HS-27A (cell line): ENCODE measurements at regions not wholly inside any gene's neighbourhood (a gene's known extent, or its start where the extent isn't known, plus 50 kb on each side); places are given as distances from the start of the nearest gene placed in this dataset.
"Not testable (repeated sequence)": the region's sequence is repeated elsewhere in the genome, so short reads cannot be mapped to it uniquely, and the experiment has no call there.

Experiments used
- DNase-seq: peaks from one replicate; pipeline ENCODE4 v3.0.0-alpha.2; 2012; ENCODE audit warnings: low read depth, missing footprints

GRCh38 chr1:148432318-148432717, 50.8 kb downstream of the PPIAL4G start:
- not testable (repeated sequence) for DNase-seq

- DNase-seq = not testable (repeated sequence)
Measured at GRCh38 chr1:148429856-148430255, 53.2 kb downstream of the PPIAL4G start.

- DNase-seq = not testable (repeated sequence)
Measured at GRCh38 chr1:148426940-148427611, 56.0 kb downstream of the PPIAL4G start.

- DNase-seq = not testable (repeated sequence)
Measured at GRCh38 chr1:148426385-148426784, 56.7 kb downstream of the PPIAL4G start.

GRCh38 chr1:148424143-148425003, 58.7 kb downstream of the PPIAL4G start:
- DNase-seq = not testable (repeated sequence)

- DNase-seq = not testable (repeated sequence)
Measured at GRCh38 chr1:148422921-148423320, 60.2 kb downstream of the PPIAL4G start.

- DNase-seq = not testable (repeated sequence)
Measured at GRCh38 chr1:148417241-148417640, 65.9 kb downstream of the PPIAL4G start.

- DNase-seq = not testable (repeated sequence)
Measured at GRCh38 chr1:148413385-148413784, 69.7 kb downstream of the PPIAL4G start.

- not testable (repeated sequence) for DNase-seq
Measured at GRCh38 chr1:148404786-148405568, 78.1 kb downstream of the PPIAL4G start.

GRCh38 chr1:148403925-148404324, 79.2 kb downstream of the PPIAL4G start:
- not testable (repeated sequence) for DNase-seq

- not testable (repeated sequence) for DNase-seq
Measured at GRCh38 chr1:148403085-148403456, 80.0 kb downstream of the PPIAL4G start.

GRCh38 chr1:148402152-148403084, 80.7 kb downstream of the PPIAL4G start:
- DNase-seq = not testable (repeated sequence)

GRCh38 chr1:148397516-148397915, 85.6 kb downstream of the PPIAL4G start:
- DNase-seq = not testable (repeated sequence)

GRCh38 chr1:148392505-148392904, 90.6 kb downstream of the PPIAL4G start:
- not testable (repeated sequence) for DNase-seq

GRCh38 chr1:148391323-148391722, 91.8 kb downstream of the PPIAL4G start:
- DNase-seq = not testable (repeated sequence)

GRCh38 chr1:148389027-148389339, 94.1 kb downstream of the PPIAL4G start:
- DNase-seq = no peak

GRCh38 chr1:148388260-148389026, 94.7 kb downstream of the PPIAL4G start:
- DNase-seq = no peak

GRCh38 chr1:148387949-148388259, 95.2 kb downstream of the PPIAL4G start:
- DNase-seq = not testable (repeated sequence)

GRCh38 chr1:148387122-148387948, 95.8 kb downstream of the PPIAL4G start:
- not testable (repeated sequence) for DNase-seq

GRCh38 chr1:148386617-148387016, 96.5 kb downstream of the PPIAL4G start:
- no peak for DNase-seq
